LNCaP clone FGC (cell line): ENCODE measurements at regions not wholly inside any gene's neighbourhood (a gene's known extent, or its start where the extent isn't known, plus 50 kb on each side); places are given as distances from the start of the nearest gene placed in this dataset.
A peak's percentile ranks its signal among the peaks of the same experiment; 100 is the strongest.

Experiments
- DNase-seq: peaks from one replicate; pipeline ENCODE4 v3.0.0-alpha.2; 2011; ENCODE audit warnings: low read depth
- H3K4me3 ChIP-seq: 2 replicates; pipeline ENCODE4 v1.5.1; 2011; ENCODE audit warnings: mild to moderate bottlenecking, low read depth, low read length, control low read depth
- TF ChIP-seq, protein P1 (sequence below): IDR thresholded peaks from 2 replicates; pipeline ENCODE4 v1.5.1; 2012; ENCODE audit warnings: mild to moderate bottlenecking; ENCODE audit not compliant: control insufficient read depth, insufficient read depth; ENCODE audit errors: extremely low read depth

DNA sequence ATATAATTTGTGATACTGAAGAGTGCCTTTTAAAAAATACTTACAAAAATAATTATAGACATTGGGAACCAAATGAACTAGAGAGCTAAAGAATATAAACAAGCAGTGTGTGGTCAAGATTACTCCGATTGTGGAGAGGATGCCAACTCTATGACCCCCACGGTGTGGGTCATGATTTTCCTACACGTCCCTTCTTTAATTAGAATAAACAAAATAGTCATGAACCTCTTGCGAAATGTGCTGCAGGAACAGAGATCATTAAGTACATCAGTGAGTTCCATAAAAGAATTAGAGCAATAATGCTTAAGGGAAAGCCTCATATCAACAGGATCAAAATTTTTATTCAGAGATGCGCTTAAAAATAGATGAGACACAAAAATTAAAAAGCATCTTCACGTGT, 476.6 kb upstream of the ROBO1 start:
- no peak for DNase-seq
- TF ChIP-seq, protein P1, sequence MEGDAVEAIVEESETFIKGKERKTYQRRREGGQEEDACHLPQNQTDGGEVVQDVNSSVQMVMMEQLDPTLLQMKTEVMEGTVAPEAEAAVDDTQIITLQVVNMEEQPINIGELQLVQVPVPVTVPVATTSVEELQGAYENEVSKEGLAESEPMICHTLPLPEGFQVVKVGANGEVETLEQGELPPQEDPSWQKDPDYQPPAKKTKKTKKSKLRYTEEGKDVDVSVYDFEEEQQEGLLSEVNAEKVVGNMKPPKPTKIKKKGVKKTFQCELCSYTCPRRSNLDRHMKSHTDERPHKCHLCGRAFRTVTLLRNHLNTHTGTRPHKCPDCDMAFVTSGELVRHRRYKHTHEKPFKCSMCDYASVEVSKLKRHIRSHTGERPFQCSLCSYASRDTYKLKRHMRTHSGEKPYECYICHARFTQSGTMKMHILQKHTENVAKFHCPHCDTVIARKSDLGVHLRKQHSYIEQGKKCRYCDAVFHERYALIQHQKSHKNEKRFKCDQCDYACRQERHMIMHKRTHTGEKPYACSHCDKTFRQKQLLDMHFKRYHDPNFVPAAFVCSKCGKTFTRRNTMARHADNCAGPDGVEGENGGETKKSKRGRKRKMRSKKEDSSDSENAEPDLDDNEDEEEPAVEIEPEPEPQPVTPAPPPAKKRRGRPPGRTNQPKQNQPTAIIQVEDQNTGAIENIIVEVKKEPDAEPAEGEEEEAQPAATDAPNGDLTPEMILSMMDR: no peak
- no peak overlapping the region for H3K4me3 ChIP-seq

GRCh38 chr3:80241791-80242190, 474.0 kb upstream of the ROBO1 start:
- no peak for DNase-seq
- TF ChIP-seq, protein P1: no peak

GRCh38 chr3:80239301-80239700, 471.5 kb upstream of the ROBO1 start:
- H3K4me3 ChIP-seq: no peak overlapping the region
- DNase-seq: no peak
- TF ChIP-seq, protein P1: no peak

More at GRCh38 chr3:80241791-80242190, 474.0 kb upstream of the ROBO1 start:
- no peak overlapping the region for H3K4me3 ChIP-seq

- TF ChIP-seq, protein P1: no peak
- DNase-seq: no peak
- no peak overlapping the region for H3K4me3 ChIP-seq
These were observed 470.8 kb upstream of the ROBO1 start for GRCh38 chr3:80238606-80239005.

- H3K4me3 ChIP-seq: no peak overlapping the region
- TF ChIP-seq, protein P1: no peak
- no peak for DNase-seq
These were observed 470.4 kb upstream of the ROBO1 start for GRCh38 chr3:80238152-80238551.

DNA sequence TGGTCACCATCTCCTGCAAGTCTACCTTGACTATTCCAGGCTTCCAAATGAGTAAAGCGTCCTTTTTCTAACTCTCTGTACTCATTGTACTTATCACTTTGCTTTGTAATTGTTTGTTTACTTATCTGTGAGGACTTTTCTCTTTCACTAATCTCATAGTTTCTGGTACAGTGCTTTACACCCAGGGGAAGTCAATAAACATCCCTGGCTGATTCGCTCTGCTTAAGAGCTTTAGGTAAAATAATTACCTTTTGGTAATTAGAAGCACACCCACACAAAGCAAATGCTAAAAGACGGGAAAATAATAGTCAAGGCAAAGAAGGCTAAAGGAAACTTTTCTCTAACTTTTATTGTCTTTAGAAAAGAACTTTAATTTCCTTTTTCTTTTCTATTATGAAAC, 466.9 kb upstream of the ROBO1 start:
- H3K4me3 ChIP-seq: no peak overlapping the region
- peak; percentile 3 for DNase-seq
- TF ChIP-seq, protein P1: no peak

- H3K4me3 ChIP-seq: no peak overlapping the region
- TF ChIP-seq, protein P1: no peak
These were observed 465.8 kb upstream of the ROBO1 start for GRCh38 chr3:80233576-80233975.

More at GRCh38 chr3:80233576-80233975, 465.8 kb upstream of the ROBO1 start:
- DNase-seq: no peak
